ENCODE measurements at regions not wholly inside any gene's neighbourhood (a gene's known extent, or its start where the extent isn't known, plus 50 kb on each side); places are given as distances from the start of the nearest gene placed in this dataset.

DNA sequence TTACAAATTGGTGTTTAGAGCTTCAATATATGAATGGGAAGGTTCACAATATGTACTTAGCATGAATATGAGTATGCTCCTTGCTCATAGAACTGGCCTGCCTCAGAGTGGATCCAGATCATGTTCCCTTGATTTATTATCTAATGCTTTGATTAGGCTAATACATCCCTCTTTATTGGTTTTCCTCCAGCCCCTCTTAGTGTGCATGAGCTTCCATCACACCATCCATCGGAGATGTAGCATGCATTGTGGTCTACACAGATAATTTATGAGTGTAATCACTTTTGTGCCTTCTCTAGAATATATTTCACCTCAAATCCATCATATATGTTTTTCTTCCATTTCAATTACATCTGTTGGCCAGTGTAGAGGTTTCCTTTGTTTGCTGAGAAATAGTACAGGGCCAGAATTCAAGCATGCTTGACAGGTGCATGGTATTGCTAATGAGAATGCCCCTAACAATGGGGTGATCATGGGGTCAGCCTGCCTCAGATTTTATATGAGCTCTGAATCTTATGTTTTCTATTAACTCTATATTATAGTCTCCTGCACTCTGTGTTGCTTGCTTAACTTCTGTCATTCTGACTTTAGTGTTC, 786.4 kb upstream of the ARPP21 start:
- TF ChIP-seq, protein P1, sequence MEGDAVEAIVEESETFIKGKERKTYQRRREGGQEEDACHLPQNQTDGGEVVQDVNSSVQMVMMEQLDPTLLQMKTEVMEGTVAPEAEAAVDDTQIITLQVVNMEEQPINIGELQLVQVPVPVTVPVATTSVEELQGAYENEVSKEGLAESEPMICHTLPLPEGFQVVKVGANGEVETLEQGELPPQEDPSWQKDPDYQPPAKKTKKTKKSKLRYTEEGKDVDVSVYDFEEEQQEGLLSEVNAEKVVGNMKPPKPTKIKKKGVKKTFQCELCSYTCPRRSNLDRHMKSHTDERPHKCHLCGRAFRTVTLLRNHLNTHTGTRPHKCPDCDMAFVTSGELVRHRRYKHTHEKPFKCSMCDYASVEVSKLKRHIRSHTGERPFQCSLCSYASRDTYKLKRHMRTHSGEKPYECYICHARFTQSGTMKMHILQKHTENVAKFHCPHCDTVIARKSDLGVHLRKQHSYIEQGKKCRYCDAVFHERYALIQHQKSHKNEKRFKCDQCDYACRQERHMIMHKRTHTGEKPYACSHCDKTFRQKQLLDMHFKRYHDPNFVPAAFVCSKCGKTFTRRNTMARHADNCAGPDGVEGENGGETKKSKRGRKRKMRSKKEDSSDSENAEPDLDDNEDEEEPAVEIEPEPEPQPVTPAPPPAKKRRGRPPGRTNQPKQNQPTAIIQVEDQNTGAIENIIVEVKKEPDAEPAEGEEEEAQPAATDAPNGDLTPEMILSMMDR (IDR thresholded peaks at IDR 0.05; ENCODE audit: low read depth, low read length), result no peak
- no peak overlapping the region for H3K4me3 ChIP-seq
- no peak overlapping the region for H3K27ac ChIP-seq
- DNase-seq (ENCODE audit: low read depth in 1 of 2, low spot score in 1 of 2), result no peak
- H3K9me3 ChIP-seq (ENCODE audit: low read depth), result no peaks in the 10 kb centered on the region
- no peaks in the 10 kb centered on the region for H3K36me3 ChIP-seq
- no peaks in the 10 kb centered on the region for H3K27me3 ChIP-seq
- peaks cover 26% of the 10 kb centered on the region for H3K4me1 ChIP-seq (ENCODE audit: low read depth)

GRCh38 chr3:34856081-34856947, 783.0 kb upstream of the ARPP21 start:
- peak in 1 of 2 donors; percentile 62 for DNase-seq (ENCODE audit: low read depth in 1 of 2, low spot score in 1 of 2)
- H3K4me1 ChIP-seq (ENCODE audit: low read depth), result peaks cover 20% of the 10 kb centered on the region
- H3K9me3 ChIP-seq (ENCODE audit: low read depth), result no peaks in the 10 kb centered on the region
- peak overlapping the region; percentile 86 for H3K27ac ChIP-seq
- H3K27me3 ChIP-seq, result no peaks in the 10 kb centered on the region
- no peak overlapping the region for H3K4me3 ChIP-seq
- no peaks in the 10 kb centered on the region for H3K36me3 ChIP-seq
- TF ChIP-seq, protein P1 (IDR thresholded peaks at IDR 0.05; ENCODE audit: low read depth, low read length), result no peak

DNA sequence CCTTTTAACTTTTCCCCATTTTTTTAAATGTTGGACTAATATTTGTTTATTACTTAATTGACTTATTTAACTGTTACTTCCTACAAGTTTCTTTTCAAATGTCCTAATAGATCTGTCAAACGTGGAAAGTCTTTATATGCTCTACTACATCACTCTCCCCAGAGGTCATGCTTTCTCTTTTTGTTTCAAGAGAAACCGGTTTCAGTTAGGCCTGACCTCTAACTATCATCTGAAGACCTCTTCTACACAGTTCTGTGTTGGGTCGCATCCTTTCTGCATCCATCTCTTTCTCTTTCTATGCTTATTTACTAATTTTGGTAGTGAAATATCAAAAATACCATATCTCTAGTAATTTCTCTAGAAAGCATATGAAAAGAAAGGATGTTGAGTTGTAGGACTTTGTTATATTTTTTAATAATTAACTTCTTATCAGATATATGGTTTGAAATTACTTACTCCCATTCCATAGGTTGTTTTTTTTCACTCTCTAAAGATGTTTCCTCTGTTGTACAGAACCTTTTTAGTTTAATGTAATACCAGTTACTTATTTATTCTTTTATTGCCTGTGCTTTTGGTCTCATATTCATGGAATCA, 781.2 kb upstream of the ARPP21 start:
- Histone ChIP-seq H3K27me3 (no peaks in the 10 kb centered on the region), H3K9me3 (ENCODE audit: low read depth) (no peaks in the 10 kb centered on the region), H3K4me3 (no peak overlapping the region), H3K36me3 (no peaks in the 10 kb centered on the region), H3K27ac (no peak overlapping the region), H3K4me1 (ENCODE audit: low read depth) (peaks cover 25% of the 10 kb centered on the region)
- TF ChIP-seq, protein P1 (IDR thresholded peaks at IDR 0.05; ENCODE audit: low read depth, low read length), result no peak
- no peak for DNase-seq (ENCODE audit: low read depth in 1 of 2, low spot score in 1 of 2)

GRCh38 chr3:34859746-34860145, 779.6 kb upstream of the ARPP21 start:
- DNase-seq (ENCODE audit: low read depth in 1 of 2, low spot score in 1 of 2), result peak in 1 of 2 donors; percentile 13
- H3K4me1 ChIP-seq (ENCODE audit: low read depth), result peaks cover 25% of the 10 kb centered on the region
- H3K4me3 ChIP-seq, result no peak overlapping the region
- H3K27me3 ChIP-seq, result no peaks in the 10 kb centered on the region
- H3K36me3 ChIP-seq, result no peaks in the 10 kb centered on the region
- no peak overlapping the region for H3K27ac ChIP-seq
- H3K9me3 ChIP-seq (ENCODE audit: low read depth), result no peaks in the 10 kb centered on the region
- TF ChIP-seq, protein P1 (IDR thresholded peaks at IDR 0.05; ENCODE audit: low read depth, low read length), result no peak

- no peak overlapping the region for H3K4me3 ChIP-seq
- TF ChIP-seq, protein P1 (IDR thresholded peaks at IDR 0.05; ENCODE audit: low read depth, low read length), result no peak
These were observed 776.9 kb upstream of the ARPP21 start for GRCh38 chr3:34862456-34862855.

More at GRCh38 chr3:34862456-34862855, 776.9 kb upstream of the ARPP21 start:
- peaks cover 5% of the 10 kb centered on the region for H3K4me1 ChIP-seq (ENCODE audit: low read depth)
- DNase-seq (ENCODE audit: low read depth in 1 of 2, low spot score in 1 of 2), result no peak
- H3K27me3 ChIP-seq, result no peaks in the 10 kb centered on the region
- H3K36me3 ChIP-seq, result no peaks in the 10 kb centered on the region
- H3K9me3 ChIP-seq (ENCODE audit: low read depth), result no peaks in the 10 kb centered on the region
- no peak overlapping the region for H3K27ac ChIP-seq

Measured in cardiac muscle cell (in vitro differentiated cells and primary cell).